Hematopoietic multipotent progenitor cell treated with erythropoietin and hydrocortisone succinate and interleukin-3 and kit ligand, for 15 days (in vitro differentiated cells): ENCODE measurements at regions not wholly inside any gene's neighbourhood (a gene's known extent, or its start where the extent isn't known, plus 50 kb on each side); places are given as distances from the start of the nearest gene placed in this dataset.
"Not testable (repeated sequence)": the region's sequence is repeated elsewhere in the genome, so short reads cannot be mapped to it uniquely, and the experiment has no call there.

Experiments
- DNase-seq: peaks from one replicate; pipeline ENCODE4 v3.0.0-alpha.2; 2015; ENCODE audit warnings: low spot score

DNA sequence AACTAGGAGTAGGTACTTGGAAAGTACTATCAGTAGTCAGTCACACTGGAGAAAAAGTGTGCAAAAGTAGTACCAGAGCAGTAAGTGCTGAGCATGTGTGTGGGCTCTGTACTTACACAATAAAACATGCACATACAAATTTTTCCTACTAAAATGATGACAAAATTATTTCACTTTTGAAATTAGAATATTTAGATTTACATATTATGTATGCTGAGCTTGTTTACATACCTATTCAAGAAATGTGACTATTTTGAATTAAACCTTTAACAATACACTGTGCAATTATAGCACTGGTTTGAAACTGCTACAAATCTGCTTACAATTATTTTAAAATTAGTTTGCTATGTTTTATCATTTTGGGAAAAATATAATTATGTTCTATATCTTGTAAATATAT, 2781.6 kb upstream of the PCDH20 start:
- no peak for DNase-seq

DNA sequence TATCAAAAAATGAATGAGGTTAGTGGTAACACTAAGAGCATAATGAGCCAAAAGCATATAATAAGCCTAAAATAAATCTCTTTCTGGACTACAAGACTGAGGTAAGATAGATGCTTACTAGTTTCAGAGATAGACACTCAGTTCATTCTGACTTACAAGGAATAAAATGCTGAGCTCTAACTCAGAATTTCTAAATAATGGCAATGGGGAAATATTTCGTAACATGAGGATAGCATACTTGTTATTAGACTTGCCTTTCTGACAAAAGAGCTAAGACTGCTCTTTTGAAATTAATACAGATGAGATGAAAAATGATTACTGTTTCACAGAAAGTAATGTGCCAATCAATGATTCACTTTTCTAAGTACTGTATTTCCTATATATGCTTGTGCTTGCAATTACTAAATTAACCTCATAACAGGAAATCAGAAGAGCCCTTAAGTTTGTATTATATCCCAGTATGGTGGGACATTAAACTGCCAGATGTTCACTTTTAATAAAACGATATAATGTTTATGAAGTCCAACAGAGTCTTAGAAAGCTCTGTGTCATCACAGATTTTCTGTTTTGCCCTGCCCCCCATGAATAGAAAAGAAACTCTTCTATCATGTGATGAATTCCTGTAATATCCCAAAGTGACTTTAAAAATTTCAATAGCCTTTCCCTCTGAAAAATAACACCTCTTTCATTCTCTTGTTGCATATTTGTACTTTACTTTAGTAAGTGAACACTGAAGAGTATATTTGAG, 2771.0 kb upstream of the PCDH20 start:
- DNase-seq, result no peak

DNA sequence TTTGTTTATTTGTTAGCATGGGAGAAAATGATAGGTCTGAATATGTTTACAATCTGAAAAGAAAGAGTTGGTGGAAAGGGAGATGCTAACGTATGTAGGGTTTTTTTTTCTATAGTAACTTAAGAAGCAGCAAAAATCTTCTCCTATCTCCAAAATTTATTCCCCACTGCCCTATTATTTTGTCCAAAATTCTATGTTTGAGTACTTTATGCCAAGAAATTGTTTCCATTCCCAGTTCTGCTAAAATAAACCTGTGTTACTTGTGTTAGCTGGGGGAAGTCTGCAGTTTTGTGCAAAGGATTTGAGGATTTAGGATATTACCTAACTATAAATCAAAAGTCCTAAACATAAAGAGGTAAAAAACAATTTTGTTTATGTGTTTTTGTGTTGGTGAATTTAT, 2770.4 kb upstream of the PCDH20 start:
- no peak for DNase-seq

DNA sequence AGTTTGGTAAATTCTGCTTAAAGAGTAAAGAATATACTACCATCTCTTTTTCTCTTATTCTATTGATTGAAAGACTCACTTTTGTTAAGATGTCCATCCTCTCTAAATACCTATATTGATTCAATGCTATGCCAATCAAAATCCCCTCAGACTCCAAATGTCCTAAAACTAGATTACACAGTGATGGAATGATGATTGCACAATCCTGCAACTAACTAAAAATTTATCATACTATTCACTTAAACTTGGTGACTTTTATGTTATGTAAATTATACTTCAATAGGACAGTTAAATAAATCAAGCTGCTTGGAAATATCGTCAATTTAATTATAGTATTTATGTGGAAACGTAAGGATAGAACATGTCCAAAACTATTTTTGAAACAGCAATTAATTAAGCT, 2765.1 kb upstream of the PCDH20 start:
- no peak for DNase-seq

DNA sequence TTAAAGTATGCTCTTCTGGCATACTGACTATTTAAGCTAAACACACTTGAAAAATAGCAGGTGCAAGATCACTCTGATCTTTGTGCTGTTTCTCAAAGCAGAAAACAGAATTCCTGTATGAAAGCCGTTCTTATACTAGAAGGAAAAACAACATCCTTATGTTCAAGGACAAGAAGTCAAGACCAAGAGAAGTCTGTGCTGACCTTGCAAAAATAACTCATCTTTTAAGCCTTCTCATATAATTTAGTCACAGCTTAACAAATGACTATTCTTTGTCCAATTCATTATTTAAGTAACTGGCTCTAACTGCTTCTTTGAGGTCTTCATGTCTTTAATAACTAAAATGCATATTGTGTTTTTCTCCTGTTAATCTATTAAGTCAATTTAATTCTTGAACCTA, 2750.2 kb upstream of the PCDH20 start:
- no peak for DNase-seq

DNA sequence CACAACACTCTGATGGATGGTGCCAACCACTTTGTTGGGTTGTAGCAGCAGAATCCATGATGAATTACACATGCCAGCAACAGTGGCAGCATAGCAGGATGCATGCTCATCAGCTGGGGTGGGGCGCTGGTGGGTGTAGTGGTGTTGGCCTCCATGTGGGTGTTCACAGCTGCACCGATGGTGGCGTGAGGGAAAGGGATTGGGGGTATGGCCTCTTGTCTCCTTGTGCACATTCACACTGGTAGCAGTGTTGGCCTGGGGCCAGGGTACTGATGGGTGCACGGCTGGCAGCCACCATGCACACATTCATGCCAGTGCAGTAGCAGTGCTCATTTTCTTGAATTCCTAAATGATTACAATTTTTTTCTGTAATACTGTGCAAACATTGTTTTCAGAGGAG, 2748.8 kb upstream of the PCDH20 start:
- no peak for DNase-seq

DNA sequence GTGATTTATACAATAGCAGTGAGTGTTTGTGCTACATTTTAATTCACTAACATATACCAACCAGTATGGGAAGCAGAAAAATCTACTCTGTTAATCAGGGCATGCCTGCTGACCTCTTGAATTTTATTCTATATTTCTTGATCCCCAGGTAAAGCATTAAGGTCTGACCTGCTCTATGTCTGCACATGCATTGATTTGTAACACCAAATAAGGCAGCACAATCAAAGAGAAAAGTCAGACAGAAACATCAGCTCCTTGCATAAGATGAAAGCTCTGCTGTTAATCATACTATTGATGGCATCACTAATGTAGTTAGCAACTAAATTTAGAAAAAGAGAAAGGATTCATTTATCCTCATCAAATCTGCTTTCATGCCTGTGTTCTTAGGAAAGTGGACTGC, 2744.8 kb upstream of the PCDH20 start:
- DNase-seq, result no peak

DNA sequence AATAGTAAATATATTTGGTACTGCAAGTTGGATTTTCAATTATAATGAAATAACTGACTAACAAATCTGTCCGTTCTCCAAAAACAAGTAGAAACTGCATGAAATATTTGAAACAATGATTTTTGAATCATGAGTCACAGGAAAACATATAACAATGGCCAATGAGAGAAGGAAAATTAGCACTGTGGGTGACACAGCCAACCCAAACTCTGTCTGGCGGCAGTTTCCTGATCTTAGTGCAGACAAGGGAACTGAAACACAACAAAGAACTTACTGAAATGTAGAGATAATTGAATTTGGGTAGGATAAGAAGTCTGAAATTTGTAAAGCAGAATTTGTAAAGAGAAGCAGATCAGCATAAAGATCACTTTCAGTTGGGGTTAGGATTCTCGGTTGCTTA, 2743.3 kb upstream of the PCDH20 start:
- DNase-seq, result no peak

DNA sequence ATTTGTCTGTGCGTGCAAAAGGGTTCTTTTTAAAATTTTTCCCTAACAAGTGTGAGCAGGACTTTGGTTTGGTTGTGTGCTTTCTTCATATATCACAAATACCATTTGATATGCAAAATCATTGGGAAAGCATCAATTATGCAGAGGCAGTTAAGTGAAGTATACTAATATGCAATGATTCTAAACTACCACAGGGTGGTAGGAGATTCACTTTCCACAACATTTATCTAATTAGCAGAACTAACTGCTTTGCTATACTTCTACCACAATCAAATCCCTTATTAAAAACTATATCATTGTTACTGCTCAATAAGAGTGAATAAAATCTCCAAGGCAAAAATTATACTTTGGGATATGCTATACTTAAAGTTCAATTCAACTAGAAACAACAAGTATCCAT, 2738.9 kb upstream of the PCDH20 start:
- DNase-seq, result no peak

DNA sequence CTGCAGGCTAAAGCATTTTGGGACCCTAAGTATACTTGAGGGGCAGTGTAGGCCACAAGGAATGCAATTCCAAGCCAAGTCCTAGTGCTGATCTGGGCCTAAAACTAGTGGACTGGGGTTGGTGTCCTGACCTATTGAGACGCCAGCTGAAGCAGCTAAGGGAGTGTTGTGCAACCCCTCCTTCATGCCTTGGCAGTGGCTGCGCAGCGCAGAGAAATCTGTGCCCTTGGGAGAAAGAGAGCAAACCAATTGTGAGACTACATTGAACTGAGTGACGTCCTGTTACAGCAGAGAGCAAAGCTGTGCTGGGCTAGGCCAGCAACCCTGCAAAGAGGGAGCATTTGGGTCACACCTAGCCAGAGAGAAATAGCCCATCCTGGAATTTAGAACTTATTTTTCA, 2715.0 kb upstream of the PCDH20 start:
- no peak for DNase-seq

DNA sequence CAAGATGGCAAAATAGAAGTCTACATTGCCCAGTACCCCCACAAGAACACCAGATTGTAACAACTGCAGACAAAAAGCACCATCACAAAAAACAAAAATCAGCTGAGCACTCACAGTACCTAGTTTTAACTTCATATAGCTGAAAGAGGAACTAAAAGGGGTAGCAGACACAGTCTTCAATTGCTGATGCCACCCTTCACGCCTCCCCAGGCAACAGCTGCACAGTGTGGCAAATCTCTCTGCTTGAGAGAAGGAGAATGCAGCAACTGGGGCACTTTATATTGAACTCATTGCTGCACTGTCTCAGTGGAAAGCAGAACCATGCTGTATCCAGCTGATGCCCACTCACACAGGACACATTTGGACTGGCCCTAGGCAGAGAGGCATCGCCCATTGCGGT, 2714.5 kb upstream of the PCDH20 start:
- DNase-seq, result no peak

DNA sequence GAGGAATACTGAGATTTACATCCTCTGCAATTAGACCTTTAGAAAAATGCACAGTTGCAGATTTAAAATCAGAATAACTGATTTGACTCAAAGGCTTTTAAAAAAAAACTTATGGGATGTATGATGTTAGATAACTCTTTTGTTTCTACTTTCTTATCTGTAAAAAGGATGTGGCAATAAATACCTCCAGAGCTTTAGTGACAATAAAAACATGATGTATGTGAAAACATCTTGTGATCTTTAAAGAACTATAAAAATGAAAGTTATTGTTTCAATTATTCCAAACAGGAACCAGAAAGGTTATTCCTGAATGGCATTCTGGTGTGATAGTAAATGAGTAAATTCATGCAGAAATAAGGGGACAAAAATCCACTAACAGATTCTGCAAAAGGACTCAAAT, 2712.2 kb upstream of the PCDH20 start:
- DNase-seq, result no peak

DNA sequence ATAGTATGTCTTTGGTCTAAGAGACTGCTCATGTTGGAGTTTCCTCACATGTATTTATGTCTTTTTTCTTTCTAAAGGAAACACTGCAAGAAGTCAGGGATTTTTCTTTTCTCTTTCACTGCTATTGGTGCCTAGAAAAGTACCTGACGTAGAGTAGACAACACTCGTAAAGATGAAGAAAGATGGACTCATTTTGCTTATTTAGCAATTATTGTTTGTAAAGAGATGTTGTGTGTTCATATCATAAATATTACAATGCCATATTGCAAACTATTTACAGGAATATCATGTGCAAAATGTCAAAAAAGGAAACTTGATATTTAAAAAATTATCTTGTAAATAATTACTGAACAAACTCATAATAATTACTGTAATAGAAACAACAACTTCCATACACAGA, 2711.5 kb upstream of the PCDH20 start:
- DNase-seq, result no peak

DNA sequence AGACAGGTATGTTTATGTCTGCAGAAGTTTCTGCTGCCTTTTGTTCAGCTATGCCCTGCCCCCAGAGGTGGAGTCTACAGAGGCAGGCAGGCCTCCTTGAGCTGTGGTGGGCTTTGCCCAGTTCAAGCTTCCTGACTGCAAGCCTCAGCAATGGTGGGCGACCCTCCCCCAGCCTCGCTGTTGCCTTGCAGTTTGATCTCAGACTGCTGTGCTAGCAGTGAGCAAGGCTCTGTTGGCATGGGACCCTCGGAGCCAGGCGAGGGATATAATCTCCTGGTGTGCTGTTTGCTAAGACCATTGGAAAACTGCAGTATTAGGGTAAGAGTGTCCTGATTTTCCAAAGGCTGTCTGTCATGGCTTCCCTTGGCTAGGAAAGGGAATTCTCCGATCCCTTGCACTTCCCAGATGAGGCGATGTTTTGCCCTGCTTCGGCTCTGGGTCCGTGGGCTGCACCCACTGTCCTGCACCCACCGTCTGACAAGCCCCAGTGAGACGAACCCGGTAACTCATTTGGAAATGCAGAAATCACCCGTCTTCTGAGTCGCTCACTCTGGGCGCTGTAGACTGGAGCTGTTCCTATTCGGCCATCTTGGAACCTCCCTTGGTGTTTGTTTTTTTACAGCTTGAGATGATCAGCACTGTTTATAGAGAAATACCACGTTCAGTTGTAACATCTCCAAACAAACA, 2705.5 kb upstream of the PCDH20 start:
- not testable (repeated sequence) for DNase-seq

DNA sequence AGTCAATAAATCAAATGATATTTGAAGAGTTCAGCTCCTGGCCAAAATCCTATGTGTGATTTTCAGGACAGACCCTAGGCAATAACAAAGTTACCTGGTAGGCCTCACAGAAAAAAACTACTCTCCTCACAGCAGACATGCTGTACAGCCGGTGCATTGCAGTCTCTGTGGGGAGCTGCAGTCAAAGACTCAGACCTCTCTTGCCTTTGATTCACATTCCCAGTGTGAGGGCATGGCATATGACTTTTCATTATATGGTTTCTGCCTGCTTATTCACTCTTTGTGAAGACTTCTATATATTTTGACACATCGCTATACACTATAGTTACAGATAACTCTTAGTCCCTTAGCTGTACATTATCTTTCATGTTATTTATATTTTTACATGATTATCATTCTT, 2684.3 kb upstream of the PCDH20 start:
- no peak for DNase-seq

DNA sequence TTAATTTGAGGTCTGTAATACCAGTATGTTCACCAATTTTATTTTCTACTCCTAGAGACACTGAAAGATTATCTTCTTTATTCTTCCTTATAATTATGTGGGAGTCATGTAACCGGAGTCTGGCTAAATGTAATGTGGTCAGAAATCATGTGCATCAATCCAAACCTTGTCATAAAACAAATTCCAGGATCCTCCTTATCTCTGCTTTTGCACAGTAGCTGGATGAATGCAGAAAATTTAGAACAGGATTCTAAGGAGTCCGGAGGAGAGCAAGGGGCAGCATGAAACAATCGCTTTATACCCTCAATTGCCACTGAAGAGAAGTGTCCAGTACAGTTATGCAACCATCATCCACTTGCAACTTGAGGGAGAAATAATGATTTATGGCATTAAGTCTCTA, 2674.7 kb upstream of the PCDH20 start:
- no peak for DNase-seq

DNA sequence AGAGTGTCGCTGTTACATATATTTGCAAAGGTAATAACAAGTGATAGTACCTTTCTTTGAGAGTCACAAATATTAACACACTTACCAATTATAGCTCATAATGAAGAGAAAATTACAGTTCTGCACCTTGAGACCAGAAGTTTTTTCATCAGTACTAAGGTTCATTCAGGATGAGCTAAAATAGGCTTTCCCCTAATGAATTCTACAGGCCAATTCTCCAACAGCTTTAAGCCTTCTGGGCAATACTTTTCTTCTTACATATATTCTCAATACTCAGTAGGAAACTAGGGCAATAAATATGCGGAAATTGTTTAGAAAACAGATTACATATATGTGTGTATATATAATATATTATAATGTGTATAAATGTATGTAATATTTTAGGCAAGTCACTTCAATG, 2672.8 kb upstream of the PCDH20 start:
- DNase-seq, result no peak

DNA sequence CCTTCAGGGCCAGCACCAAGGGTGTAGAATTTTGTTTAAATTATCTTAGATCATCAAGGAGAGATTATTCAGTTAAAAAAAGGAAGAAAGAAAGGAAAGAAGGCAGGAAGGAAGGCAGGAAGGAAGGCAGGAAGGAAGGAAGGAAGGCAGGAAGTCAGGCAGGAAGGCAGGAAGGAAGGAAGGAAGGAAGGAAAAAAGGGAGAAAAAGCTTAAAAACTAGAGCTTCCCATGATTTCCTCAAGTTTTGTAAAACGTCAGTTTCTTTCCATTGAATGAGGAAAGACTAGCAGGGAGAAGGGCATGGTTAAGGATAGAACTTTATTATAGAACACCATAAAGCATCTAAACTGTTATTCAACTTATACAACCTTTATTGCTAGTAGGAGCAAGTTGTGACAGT, 2672.0 kb upstream of the PCDH20 start:
- no peak for DNase-seq

DNA sequence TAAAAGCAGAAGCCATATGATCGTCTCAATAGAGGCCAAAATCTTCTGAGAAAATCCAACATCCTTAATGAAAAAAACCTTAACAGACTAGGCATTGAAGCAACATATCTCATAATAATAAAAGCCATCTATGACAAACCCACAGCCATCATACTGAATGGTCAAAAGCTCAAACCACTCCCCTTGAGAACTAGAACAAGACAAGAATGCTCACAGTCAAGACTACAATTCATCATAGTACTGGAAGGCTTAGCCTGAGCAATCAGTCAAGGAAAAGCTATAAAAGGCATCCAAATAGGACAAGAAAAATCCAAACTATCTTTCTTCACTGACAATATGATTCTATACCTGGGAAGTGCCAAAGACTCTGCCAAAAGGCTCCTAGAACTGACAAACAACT, 2668.2 kb upstream of the PCDH20 start:
- no peak for DNase-seq

DNA sequence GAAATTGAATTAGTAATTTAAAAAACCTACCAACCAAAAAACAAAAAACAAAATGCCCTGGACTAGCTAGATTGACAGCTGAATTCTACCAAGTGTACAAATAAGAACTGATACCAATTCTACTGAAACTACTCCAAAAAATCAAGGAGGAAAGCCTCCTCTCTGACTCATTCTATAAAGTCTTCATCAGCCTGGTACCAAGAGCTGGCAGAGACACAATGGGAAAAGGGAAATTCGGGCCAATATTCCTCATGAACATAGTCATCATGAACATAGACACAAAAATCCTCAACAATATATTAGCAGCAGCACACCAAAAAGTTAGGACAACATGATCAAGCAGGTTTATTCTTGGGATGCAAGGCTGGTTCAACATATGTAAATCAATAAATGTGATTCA, 2667.7 kb upstream of the PCDH20 start:
- no peak for DNase-seq

DNA sequence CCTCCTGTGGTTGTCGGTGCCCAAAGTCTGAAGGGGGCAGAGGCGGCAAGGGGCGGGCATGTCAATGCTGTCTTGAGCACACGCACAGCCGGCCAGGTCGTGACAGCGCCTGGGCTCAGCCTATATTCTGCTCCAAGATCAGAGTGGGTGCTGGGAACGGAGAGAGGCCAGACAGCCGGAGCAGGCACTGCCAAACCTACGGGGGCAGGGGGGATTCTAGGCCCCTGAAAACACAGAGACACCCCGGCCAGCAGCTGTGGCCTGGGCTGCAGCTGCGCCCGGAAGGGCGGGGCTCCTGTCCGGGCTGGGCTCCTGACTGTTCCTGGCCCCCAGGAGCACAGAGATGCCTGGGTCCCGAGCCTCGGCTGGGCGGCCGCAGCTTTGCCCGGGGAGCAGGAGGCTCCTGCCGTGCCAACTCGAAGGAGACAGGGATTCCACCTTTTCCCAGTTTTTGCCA, 2662.9 kb upstream of the PCDH20 start:
- no peak for DNase-seq

DNA sequence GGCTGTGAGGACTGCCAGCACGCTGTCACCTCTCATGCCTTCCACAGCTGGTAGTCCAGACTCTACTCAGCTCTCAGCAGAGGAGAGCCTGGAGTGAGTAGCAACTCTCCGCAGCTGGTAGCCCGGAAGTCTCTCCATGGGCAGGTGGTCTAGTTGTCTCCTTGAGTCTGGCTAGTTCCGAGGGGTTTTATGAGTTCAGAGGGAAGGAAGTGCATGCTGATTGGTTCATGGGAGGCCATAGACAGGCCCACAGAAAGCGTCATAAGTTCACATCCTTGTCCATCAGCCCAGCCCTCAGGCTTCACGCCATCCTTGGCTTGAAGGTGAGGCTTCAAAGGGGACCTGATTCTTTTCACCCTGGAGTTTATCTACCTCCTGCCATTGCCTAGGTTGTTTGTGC, 2662.4 kb upstream of the PCDH20 start:
- no peak for DNase-seq

DNA sequence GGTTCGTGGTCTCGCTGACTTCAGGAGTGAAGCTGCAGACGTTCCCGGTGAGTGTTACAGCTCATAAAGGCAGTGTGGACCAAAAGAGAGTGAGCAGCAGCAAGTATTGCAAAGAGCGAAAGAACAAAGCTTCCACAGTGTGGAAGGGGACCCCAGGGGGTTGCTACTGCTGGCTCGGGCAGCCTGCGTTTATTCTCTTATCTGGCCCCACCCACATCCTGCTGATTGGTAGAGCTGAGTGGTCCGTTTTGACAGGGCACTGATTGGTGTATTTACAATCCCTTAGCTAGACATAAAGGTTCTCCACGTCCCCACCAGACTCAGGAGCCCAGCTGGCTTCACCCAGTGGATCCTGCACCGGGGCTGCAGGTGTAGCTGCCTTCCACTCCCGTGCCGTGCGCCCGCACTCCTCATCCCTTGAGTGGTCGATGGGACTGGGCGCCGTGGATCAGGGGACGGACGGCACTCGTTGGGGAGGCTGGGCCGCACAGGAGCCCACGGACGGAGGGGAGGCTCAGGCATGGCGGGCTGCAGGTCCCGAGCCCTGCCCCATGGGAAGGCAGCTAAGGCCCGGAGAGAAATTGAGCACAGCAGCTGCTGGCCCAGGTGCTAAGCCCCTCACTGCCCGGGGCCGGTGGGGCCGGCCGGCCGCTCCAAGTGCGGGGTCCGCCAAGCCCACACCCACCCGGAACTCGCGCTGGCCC, 2661.6 kb upstream of the PCDH20 start:
- not testable (repeated sequence) for DNase-seq
